C4-2B (cell line): ENCODE measurements at regions not wholly inside any gene's neighbourhood (a gene's known extent, or its start where the extent isn't known, plus 50 kb on each side); places are given as distances from the start of the nearest gene placed in this dataset.

Source experiments
- ZFX ChIP-seq: fragments of 450-650 bp; IDR thresholded peaks from 2 replicates; pipeline ENCODE4 v1.6.1; 2017
- TF ChIP-seq, protein P1 (sequence below): fragments of 450-650 bp; conservative IDR thresholded peaks from 2 replicates; pipeline ENCODE4 v1.5.1; 2017; ENCODE audit warnings: mild to moderate bottlenecking

DNA sequence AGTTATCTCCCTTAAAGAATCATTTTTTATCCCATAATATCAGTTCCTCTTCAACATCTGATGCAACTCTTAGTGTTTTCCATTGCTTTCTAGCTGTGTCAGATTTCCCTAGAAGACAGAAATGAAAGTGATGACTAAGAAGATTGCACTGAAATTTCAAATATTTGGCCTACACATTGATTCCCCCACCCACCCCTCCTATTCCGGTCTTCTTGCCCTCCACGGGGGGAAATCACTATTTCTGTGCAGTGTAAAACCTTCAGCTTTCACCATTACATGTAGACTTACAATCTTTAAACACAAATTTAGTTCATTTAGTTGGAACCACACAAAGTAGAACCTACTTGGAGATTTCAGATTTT lies 63.7 kb upstream of the IL6 start:
- TF ChIP-seq, protein P1, sequence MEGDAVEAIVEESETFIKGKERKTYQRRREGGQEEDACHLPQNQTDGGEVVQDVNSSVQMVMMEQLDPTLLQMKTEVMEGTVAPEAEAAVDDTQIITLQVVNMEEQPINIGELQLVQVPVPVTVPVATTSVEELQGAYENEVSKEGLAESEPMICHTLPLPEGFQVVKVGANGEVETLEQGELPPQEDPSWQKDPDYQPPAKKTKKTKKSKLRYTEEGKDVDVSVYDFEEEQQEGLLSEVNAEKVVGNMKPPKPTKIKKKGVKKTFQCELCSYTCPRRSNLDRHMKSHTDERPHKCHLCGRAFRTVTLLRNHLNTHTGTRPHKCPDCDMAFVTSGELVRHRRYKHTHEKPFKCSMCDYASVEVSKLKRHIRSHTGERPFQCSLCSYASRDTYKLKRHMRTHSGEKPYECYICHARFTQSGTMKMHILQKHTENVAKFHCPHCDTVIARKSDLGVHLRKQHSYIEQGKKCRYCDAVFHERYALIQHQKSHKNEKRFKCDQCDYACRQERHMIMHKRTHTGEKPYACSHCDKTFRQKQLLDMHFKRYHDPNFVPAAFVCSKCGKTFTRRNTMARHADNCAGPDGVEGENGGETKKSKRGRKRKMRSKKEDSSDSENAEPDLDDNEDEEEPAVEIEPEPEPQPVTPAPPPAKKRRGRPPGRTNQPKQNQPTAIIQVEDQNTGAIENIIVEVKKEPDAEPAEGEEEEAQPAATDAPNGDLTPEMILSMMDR, result no peak
- TF ChIP-seq ZFX, result no peak
